ENCODE measurements at regions not wholly inside any gene's neighbourhood (a gene's known extent, or its start where the extent isn't known, plus 50 kb on each side); places are given as distances from the start of the nearest gene placed in this dataset.
"Not testable (repeated sequence)": the region's sequence is repeated elsewhere in the genome, so short reads cannot be mapped to it uniquely, and the experiment has no call there.

- Histone ChIP-seq H4K20me1 (ENCODE audit: insufficient read depth, low read length, poor library complexity, severe bottlenecking) (no peaks in the 10 kb centered on the region), H3K36me3 (ENCODE audit: insufficient read depth, low read length) (no peaks in the 10 kb centered on the region), H3K9ac (ENCODE audit: low read depth, low read length, poor library complexity, severe bottlenecking) (no peak overlapping the region), H3K4me3 (ENCODE audit: low read length, poor library complexity, severe bottlenecking) (no peak overlapping the region), H3K9me3 (ENCODE audit: insufficient read depth, low read depth, low read length) (0 out of 2 replicates have a peak, but pooled peaks cover 3% of the 10 kb centered on the region), H3K27me3 (ENCODE audit: insufficient read depth, low read length, poor library complexity, severe bottlenecking) (no peaks in the 10 kb centered on the region), H2AFZ (ENCODE audit: low read length) (no peak overlapping the region), H3F3A (ENCODE audit: low read depth) (no peaks in the 10 kb centered on the region), H3K79me2 (ENCODE audit: insufficient read depth, low read length) (no peaks in the 10 kb centered on the region), H3K4me2 (ENCODE audit: low read depth, low read length, poor library complexity, severe bottlenecking) (no peak overlapping the region), H3K4me1 (ENCODE audit: insufficient read depth, low read length, poor library complexity, severe bottlenecking) (peaks cover 26% of the 10 kb centered on the region), H3K9me2 (replicated peaks; ENCODE audit: low read depth, low read length) (no peaks in the 10 kb centered on the region)
- no peak for TF ChIP-seq EZH2phosphoT487 (IDR thresholded peaks at IDR 0.05; ENCODE audit: borderline replicate concordance)
- TF ChIP-seq CTCF (conservative IDR thresholded peaks at IDR 0.05; ENCODE audit: low read length), result no peak
Observed at GRCh38 chr15:54792526-54792925, 404.2 kb downstream of the RSL24D1 start.

- no peak for TF ChIP-seq CTCF (conservative IDR thresholded peaks at IDR 0.05; ENCODE audit: low read length)
- no peak for TF ChIP-seq EZH2phosphoT487 (IDR thresholded peaks at IDR 0.05; ENCODE audit: borderline replicate concordance)
- no peak overlapping the region for H2AFZ ChIP-seq (ENCODE audit: low read length)
- H4K20me1 ChIP-seq (ENCODE audit: insufficient read depth, low read length, poor library complexity, severe bottlenecking), result no peaks in the 10 kb centered on the region
Observed at GRCh38 chr15:54790693-54791092, 406.0 kb downstream of the RSL24D1 start.

GRCh38 chr15:54789376-54789775, 407.4 kb downstream of the RSL24D1 start:
- Histone ChIP-seq H2AFZ (ENCODE audit: low read length) (no peak overlapping the region), H3F3A (ENCODE audit: low read depth) (no peaks in the 10 kb centered on the region), H3K4me1 (ENCODE audit: insufficient read depth, low read length, poor library complexity, severe bottlenecking) (peaks cover 40% of the 10 kb centered on the region), H3K4me3 (ENCODE audit: low read length, poor library complexity, severe bottlenecking) (no peak overlapping the region), H3K4me2 (ENCODE audit: low read depth, low read length, poor library complexity, severe bottlenecking) (no peak overlapping the region), H3K9me2 (replicated peaks; ENCODE audit: low read depth, low read length) (no peaks in the 10 kb centered on the region), H3K27me3 (ENCODE audit: insufficient read depth, low read length, poor library complexity, severe bottlenecking) (no peaks in the 10 kb centered on the region), H3K36me3 (ENCODE audit: insufficient read depth, low read length) (no peaks in the 10 kb centered on the region), H3K79me2 (ENCODE audit: insufficient read depth, low read length) (no peaks in the 10 kb centered on the region), H3K9me3 (ENCODE audit: insufficient read depth, low read depth, low read length) (peaks cover 3% of the 10 kb centered on the region; the same call in 1 of the 2 replicates), H3K9ac (ENCODE audit: low read depth, low read length, poor library complexity, severe bottlenecking) (no peak overlapping the region), H4K20me1 (ENCODE audit: insufficient read depth, low read length, poor library complexity, severe bottlenecking) (no peaks in the 10 kb centered on the region)
- TF ChIP-seq EZH2phosphoT487 (IDR thresholded peaks at IDR 0.05; ENCODE audit: borderline replicate concordance) (no peak), CTCF (conservative IDR thresholded peaks at IDR 0.05; ENCODE audit: low read length) (no peak)

More at GRCh38 chr15:54790693-54791092, 406.0 kb downstream of the RSL24D1 start:
- Histone ChIP-seq H3K4me1 (ENCODE audit: insufficient read depth, low read length, poor library complexity, severe bottlenecking) (peaks cover 39% of the 10 kb centered on the region), H3K4me3 (ENCODE audit: low read length, poor library complexity, severe bottlenecking) (no peak overlapping the region), H3K9ac (ENCODE audit: low read depth, low read length, poor library complexity, severe bottlenecking) (no peak overlapping the region), H3K4me2 (ENCODE audit: low read depth, low read length, poor library complexity, severe bottlenecking) (no peak overlapping the region), H3F3A (ENCODE audit: low read depth) (no peaks in the 10 kb centered on the region), H3K36me3 (ENCODE audit: insufficient read depth, low read length) (no peaks in the 10 kb centered on the region), H3K9me3 (ENCODE audit: insufficient read depth, low read depth, low read length) (0 out of 2 replicates have a peak, but pooled peaks cover 3% of the 10 kb centered on the region), H3K9me2 (replicated peaks; ENCODE audit: low read depth, low read length) (no peaks in the 10 kb centered on the region), H3K79me2 (ENCODE audit: insufficient read depth, low read length) (no peaks in the 10 kb centered on the region), H3K27me3 (ENCODE audit: insufficient read depth, low read length, poor library complexity, severe bottlenecking) (no peaks in the 10 kb centered on the region)

- not testable (repeated sequence) for H3K4me1 ChIP-seq (ENCODE audit: insufficient read depth, low read length, poor library complexity, severe bottlenecking); H4K20me1 ChIP-seq (ENCODE audit: insufficient read depth, low read length, poor library complexity, severe bottlenecking); H3K9ac ChIP-seq (ENCODE audit: low read depth, low read length, poor library complexity, severe bottlenecking); H2AFZ ChIP-seq (ENCODE audit: low read length); H3K9me2 ChIP-seq (replicated peaks; ENCODE audit: low read depth, low read length); H3K4me2 ChIP-seq (ENCODE audit: low read depth, low read length, poor library complexity, severe bottlenecking); H3K9me3 ChIP-seq (ENCODE audit: insufficient read depth, low read depth, low read length); H3K27me3 ChIP-seq (ENCODE audit: insufficient read depth, low read length, poor library complexity, severe bottlenecking); H3F3A ChIP-seq (ENCODE audit: low read depth); H3K4me3 ChIP-seq (ENCODE audit: low read length, poor library complexity, severe bottlenecking); H3K36me3 ChIP-seq (ENCODE audit: insufficient read depth, low read length); H3K79me2 ChIP-seq (ENCODE audit: insufficient read depth, low read length)
Observed at GRCh38 chr15:54781220-54781619, 415.5 kb downstream of the RSL24D1 start.

Measured in Loucy (cell line).